HepG2 (cell line): ENCODE measurements at regions not wholly inside any gene's neighbourhood (a gene's known extent, or its start where the extent isn't known, plus 50 kb on each side); places are given as distances from the start of the nearest gene placed in this dataset.

Source experiments
- ELF1 ChIP-seq: sonication (generic); formaldehyde crosslinking; IDR thresholded peaks from 2 replicates; pipeline ENCODE4 v1.4.0; 2020; ENCODE audit warnings: missing genetic modification reagents
- GZF1 ChIP-seq: sonication (generic); formaldehyde crosslinking; IDR thresholded peaks from 2 replicates; pipeline ENCODE4 v1.5.1; 2020; ENCODE audit warnings: mild to moderate bottlenecking, missing genetic modification reagents
- HMGA1 ChIP-seq: sonication (generic); formaldehyde crosslinking; conservative IDR thresholded peaks from 2 replicates; pipeline ENCODE4 v1.4.0; 2020; ENCODE audit warnings: missing genetic modification reagents
- KDM4B ChIP-seq: sonication (generic); formaldehyde crosslinking; IDR thresholded peaks from 2 replicates; pipeline ENCODE4 v1.4.0; 2020; ENCODE audit warnings: missing genetic modification reagents
- KDM5A ChIP-seq: fragments of 200-600 bp; sonication (generic); IDR thresholded peaks from 2 replicates; pipeline ENCODE4 v1.7.0; 2018; ENCODE audit warnings: antibody characterized with exemption, mild to moderate bottlenecking, low read length, borderline replicate concordance
- KLF15 ChIP-seq: sonication (generic); formaldehyde crosslinking; IDR thresholded peaks from 2 replicates; pipeline ENCODE4 v1.8.1; 2023; ENCODE audit warnings: borderline replicate concordance, mild to moderate bottlenecking, inconsistent platforms, missing genetic modification reagents, mixed read lengths
- NPAS2 ChIP-seq: sonication (generic); formaldehyde crosslinking; IDR thresholded peaks from 2 replicates; pipeline ENCODE4 v1.8.0; 2022; ENCODE audit warnings: mild to moderate bottlenecking, missing genetic modification reagents, borderline replicate concordance
- RFX3 ChIP-seq: IDR thresholded peaks from 2 replicates; pipeline ENCODE4 v1.6.1; 2016; ENCODE audit warnings: missing biosample characterization, missing genetic modification reagents
- SRSF9 ChIP-seq: fragments of 200-400 bp; formaldehyde crosslinking; IDR thresholded peaks from 2 replicates; pipeline ENCODE4 v1.6.1; 2018; ENCODE audit warnings: borderline replicate concordance, mild to moderate bottlenecking, low read depth, low read length; ENCODE audit not compliant: insufficient read depth, poor library complexity, severe bottlenecking
- ZFP1 ChIP-seq: IDR thresholded peaks from 2 replicates; pipeline ENCODE4 v1.6.1; 2016
- ZNF607 ChIP-seq: sonication (generic); formaldehyde crosslinking; IDR thresholded peaks from 2 replicates; pipeline ENCODE4 v1.5.1; 2020; ENCODE audit warnings: missing genetic modification reagents, mild to moderate bottlenecking, borderline replicate concordance
- TF ChIP-seq, protein P1 (sequence below): sonication (generic); formaldehyde crosslinking; IDR thresholded peaks from 2 replicates; pipeline ENCODE4 v1.8.1; 2023; ENCODE audit warnings: missing genetic modification reagents, inconsistent platforms, borderline replicate concordance
- TF ChIP-seq, protein P2 (sequence below): sonication (generic); formaldehyde crosslinking; IDR thresholded peaks from 2 replicates; pipeline ENCODE4 v1.5.0; 2020; ENCODE audit warnings: missing genetic modification reagents
- TF ChIP-seq, protein P3 (sequence below): sonication (generic); formaldehyde crosslinking; IDR thresholded peaks from 2 replicates; pipeline ENCODE4 v1.4.0; 2020; ENCODE audit warnings: missing genetic modification reagents, borderline replicate concordance
- TF ChIP-seq, protein P4 (sequence below): sonication (generic); formaldehyde crosslinking; IDR thresholded peaks from 2 replicates; pipeline ENCODE4 v1.4.0; 2020; ENCODE audit warnings: missing genetic modification reagents, borderline replicate concordance
- TF ChIP-seq, protein P5 (sequence below): fragments of 450-650 bp; IDR thresholded peaks from 2 replicates; pipeline ENCODE4 v1.6.1; 2017; ENCODE audit warnings: mild to moderate bottlenecking
- TF ChIP-seq, protein P6 (sequence below), 2 experiments: sonication (generic) in 1 of 2; formaldehyde crosslinking in 1 of 2; IDR thresholded peaks; 2 replicates each; pipeline versions ENCODE4 v1.5.1 to v1.6.1; 2011 to 2020; ENCODE audit warnings: borderline replicate concordance in 1 of 2, low read depth in 1 of 2, low read length in 1 of 2, mild to moderate bottlenecking in 1 of 2, missing genetic modification reagents in 1 of 2, moderate library complexity in 1 of 2

DNA sequence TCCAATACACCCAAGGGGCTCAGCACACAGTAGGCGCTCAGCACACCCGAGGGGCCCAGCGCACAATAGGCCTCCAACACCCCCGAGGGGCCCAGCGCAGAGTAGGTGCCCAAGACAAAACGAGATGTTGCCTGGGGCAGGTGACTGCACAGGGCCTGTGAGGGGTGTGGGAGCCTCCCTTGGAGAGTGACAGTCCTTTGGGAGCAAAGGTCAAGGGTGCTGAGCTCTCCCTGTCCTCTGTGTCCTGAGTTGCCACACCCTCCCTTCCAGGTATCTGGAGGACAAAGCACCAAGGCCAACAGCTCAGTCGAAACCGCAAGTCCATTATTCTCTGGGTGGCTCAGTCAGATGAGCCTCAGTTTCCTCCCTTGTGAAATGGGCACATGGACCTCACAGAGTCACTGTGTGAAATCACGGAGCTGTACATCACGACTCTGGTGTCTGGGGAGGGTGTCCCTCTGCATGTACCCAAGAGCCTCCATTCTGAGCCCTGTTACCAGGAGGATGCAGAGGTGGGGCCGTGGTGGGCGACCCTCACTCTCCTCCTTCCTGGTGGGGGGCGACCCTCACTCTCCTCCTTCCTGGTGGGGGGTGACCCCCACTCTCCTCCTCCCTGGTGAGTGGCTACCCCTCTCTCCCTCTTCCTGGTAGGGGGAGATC is 81.3 kb downstream of the FOXL3 start (continued):
- TF ChIP-seq, protein P1, sequence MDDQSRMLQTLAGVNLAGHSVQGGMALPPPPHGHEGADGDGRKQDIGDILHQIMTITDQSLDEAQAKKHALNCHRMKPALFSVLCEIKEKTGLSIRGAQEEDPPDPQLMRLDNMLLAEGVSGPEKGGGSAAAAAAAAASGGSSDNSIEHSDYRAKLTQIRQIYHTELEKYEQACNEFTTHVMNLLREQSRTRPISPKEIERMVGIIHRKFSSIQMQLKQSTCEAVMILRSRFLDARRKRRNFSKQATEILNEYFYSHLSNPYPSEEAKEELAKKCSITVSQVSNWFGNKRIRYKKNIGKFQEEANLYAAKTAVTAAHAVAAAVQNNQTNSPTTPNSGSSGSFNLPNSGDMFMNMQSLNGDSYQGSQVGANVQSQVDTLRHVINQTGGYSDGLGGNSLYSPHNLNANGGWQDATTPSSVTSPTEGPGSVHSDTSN (CRISPR knock-in tag), result no peak
- TF ChIP-seq NPAS2 (CRISPR knock-in tag), result no peak
- 0 out of 2 replicates have a peak, but pooled peaks have one; percentile 38 for TF ChIP-seq ZFP1 (CRISPR knock-in tag)
- no peak for TF ChIP-seq SRSF9
- TF ChIP-seq, protein P2, sequence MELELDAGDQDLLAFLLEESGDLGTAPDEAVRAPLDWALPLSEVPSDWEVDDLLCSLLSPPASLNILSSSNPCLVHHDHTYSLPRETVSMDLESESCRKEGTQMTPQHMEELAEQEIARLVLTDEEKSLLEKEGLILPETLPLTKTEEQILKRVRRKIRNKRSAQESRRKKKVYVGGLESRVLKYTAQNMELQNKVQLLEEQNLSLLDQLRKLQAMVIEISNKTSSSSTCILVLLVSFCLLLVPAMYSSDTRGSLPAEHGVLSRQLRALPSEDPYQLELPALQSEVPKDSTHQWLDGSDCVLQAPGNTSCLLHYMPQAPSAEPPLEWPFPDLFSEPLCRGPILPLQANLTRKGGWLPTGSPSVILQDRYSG (CRISPR knock-in tag), result no peak
- TF ChIP-seq, protein P3, sequence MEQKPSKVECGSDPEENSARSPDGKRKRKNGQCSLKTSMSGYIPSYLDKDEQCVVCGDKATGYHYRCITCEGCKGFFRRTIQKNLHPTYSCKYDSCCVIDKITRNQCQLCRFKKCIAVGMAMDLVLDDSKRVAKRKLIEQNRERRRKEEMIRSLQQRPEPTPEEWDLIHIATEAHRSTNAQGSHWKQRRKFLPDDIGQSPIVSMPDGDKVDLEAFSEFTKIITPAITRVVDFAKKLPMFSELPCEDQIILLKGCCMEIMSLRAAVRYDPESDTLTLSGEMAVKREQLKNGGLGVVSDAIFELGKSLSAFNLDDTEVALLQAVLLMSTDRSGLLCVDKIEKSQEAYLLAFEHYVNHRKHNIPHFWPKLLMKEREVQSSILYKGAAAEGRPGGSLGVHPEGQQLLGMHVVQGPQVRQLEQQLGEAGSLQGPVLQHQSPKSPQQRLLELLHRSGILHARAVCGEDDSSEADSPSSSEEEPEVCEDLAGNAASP (CRISPR knock-in tag), result peak; percentile 89; the same call in 1 of the 2 replicates
- no peak for TF ChIP-seq KLF15
- TF ChIP-seq GZF1 (CRISPR knock-in tag), result no peak
- TF ChIP-seq KDM5A, result no peak
- no peak; the same call in 1 of the 2 replicates for TF ChIP-seq ELF1 (CRISPR knock-in tag)
- TF ChIP-seq, protein P4, sequence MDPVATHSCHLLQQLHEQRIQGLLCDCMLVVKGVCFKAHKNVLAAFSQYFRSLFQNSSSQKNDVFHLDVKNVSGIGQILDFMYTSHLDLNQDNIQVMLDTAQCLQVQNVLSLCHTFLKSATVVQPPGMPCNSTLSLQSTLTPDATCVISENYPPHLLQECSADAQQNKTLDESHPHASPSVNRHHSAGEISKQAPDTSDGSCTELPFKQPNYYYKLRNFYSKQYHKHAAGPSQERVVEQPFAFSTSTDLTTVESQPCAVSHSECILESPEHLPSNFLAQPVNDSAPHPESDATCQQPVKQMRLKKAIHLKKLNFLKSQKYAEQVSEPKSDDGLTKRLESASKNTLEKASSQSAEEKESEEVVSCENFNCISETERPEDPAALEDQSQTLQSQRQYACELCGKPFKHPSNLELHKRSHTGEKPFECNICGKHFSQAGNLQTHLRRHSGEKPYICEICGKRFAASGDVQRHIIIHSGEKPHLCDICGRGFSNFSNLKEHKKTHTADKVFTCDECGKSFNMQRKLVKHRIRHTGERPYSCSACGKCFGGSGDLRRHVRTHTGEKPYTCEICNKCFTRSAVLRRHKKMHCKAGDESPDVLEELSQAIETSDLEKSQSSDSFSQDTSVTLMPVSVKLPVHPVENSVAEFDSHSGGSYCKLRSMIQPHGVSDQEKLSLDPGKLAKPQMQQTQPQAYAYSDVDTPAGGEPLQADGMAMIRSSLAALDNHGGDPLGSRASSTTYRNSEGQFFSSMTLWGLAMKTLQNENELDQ (CRISPR knock-in tag), result no peak
- TF ChIP-seq, protein P5, sequence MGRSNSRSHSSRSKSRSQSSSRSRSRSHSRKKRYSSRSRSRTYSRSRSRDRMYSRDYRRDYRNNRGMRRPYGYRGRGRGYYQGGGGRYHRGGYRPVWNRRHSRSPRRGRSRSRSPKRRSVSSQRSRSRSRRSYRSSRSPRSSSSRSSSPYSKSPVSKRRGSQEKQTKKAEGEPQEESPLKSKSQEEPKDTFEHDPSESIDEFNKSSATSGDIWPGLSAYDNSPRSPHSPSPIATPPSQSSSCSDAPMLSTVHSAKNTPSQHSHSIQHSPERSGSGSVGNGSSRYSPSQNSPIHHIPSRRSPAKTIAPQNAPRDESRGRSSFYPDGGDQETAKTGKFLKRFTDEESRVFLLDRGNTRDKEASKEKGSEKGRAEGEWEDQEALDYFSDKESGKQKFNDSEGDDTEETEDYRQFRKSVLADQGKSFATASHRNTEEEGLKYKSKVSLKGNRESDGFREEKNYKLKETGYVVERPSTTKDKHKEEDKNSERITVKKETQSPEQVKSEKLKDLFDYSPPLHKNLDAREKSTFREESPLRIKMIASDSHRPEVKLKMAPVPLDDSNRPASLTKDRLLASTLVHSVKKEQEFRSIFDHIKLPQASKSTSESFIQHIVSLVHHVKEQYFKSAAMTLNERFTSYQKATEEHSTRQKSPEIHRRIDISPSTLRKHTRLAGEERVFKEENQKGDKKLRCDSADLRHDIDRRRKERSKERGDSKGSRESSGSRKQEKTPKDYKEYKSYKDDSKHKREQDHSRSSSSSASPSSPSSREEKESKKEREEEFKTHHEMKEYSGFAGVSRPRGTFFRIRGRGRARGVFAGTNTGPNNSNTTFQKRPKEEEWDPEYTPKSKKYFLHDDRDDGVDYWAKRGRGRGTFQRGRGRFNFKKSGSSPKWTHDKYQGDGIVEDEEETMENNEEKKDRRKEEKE, result no peak
- no peak for TF ChIP-seq RFX3 (CRISPR knock-in tag)
- 0 out of 2 replicates have a peak, but pooled peaks have one; percentile 58 for TF ChIP-seq KDM4B (CRISPR knock-in tag)
- TF ChIP-seq ZNF607 (CRISPR knock-in tag), result no peak
- no peak for TF ChIP-seq HMGA1 (CRISPR knock-in tag)
- TF ChIP-seq, protein P6, sequence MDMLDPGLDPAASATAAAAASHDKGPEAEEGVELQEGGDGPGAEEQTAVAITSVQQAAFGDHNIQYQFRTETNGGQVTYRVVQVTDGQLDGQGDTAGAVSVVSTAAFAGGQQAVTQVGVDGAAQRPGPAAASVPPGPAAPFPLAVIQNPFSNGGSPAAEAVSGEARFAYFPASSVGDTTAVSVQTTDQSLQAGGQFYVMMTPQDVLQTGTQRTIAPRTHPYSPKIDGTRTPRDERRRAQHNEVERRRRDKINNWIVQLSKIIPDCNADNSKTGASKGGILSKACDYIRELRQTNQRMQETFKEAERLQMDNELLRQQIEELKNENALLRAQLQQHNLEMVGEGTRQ (IDR thresholded peaks at IDR 0.05; ENCODE audit: low read depth, low read length), result no peak
- TF ChIP-seq, protein P6 (CRISPR knock-in tag; IDR thresholded peaks at IDR 0.05; ENCODE audit: borderline replicate concordance), result no peak
